ENCODE measurements at regions not wholly inside any gene's neighbourhood (a gene's known extent, or its start where the extent isn't known, plus 50 kb on each side); places are given as distances from the start of the nearest gene placed in this dataset.
"Not testable (repeated sequence)": the region's sequence is repeated elsewhere in the genome, so short reads cannot be mapped to it uniquely, and the experiment has no call there.

GRCh38 chr7:156519070-156519469 lies 121.5 kb upstream of the RNF32 start:
- no peak for DNase-seq (ENCODE audit: extremely low read depth in 1 of 11, low read depth in 9 of 11, low spot score in 4 of 11)

GRCh38 chr7:156518466-156518865 lies 122.1 kb upstream of the RNF32 start:
- no peak for DNase-seq (ENCODE audit: extremely low read depth in 1 of 11, low read depth in 9 of 11, low spot score in 4 of 11)

GRCh38 chr7:156517858-156518257 lies 122.7 kb upstream of the RNF32 start:
- DNase-seq (ENCODE audit: extremely low read depth in 1 of 11, low read depth in 9 of 11, low spot score in 4 of 11): not testable (repeated sequence)

- no peak for DNase-seq (ENCODE audit: extremely low read depth in 1 of 11, low read depth in 9 of 11, low spot score in 4 of 11)
Measured at GRCh38 chr7:156516791-156517378, 123.7 kb upstream of the RNF32 start.

GRCh38 chr7:156515911-156516790 lies 124.4 kb upstream of the RNF32 start:
- peak in 3 of 11 donors; percentile 28 to 39 (median 37) for DNase-seq (ENCODE audit: extremely low read depth in 1 of 11, low read depth in 9 of 11, low spot score in 4 of 11)

GRCh38 chr7:156514851-156515250 lies 125.7 kb upstream of the RNF32 start:
- DNase-seq (ENCODE audit: extremely low read depth in 1 of 11, low read depth in 9 of 11, low spot score in 4 of 11): no peak

- DNase-seq (ENCODE audit: extremely low read depth in 1 of 11, low read depth in 9 of 11, low spot score in 4 of 11): no peak
Measured at GRCh38 chr7:156511426-156511825, 129.1 kb upstream of the RNF32 start.

- no peak for DNase-seq (ENCODE audit: extremely low read depth in 1 of 11, low read depth in 9 of 11, low spot score in 4 of 11)
Measured at GRCh38 chr7:156510966-156511365, 129.6 kb upstream of the RNF32 start.

GRCh38 chr7:156509216-156509615 lies 131.4 kb upstream of the RNF32 start:
- DNase-seq (ENCODE audit: extremely low read depth in 1 of 11, low read depth in 9 of 11, low spot score in 4 of 11): no peak

- no peak for DNase-seq (ENCODE audit: extremely low read depth in 1 of 11, low read depth in 9 of 11, low spot score in 4 of 11)
Measured at GRCh38 chr7:156505876-156506275, 134.7 kb upstream of the RNF32 start.

GRCh38 chr7:156504687-156505545 lies 135.7 kb upstream of the RNF32 start:
- peak in 9 of 11 donors; percentile 44 to 81 (median 57) for DNase-seq (ENCODE audit: extremely low read depth in 1 of 11, low read depth in 9 of 11, low spot score in 4 of 11)

GRCh38 chr7:156504006-156504405 lies 136.6 kb upstream of the RNF32 start:
- DNase-seq (ENCODE audit: extremely low read depth in 1 of 11, low read depth in 9 of 11, low spot score in 4 of 11): no peak

- no peak for DNase-seq (ENCODE audit: extremely low read depth in 1 of 11, low read depth in 9 of 11, low spot score in 4 of 11)
Measured at GRCh38 chr7:156503196-156503595, 137.4 kb upstream of the RNF32 start.

- not testable (repeated sequence) for DNase-seq (ENCODE audit: extremely low read depth in 1 of 11, low read depth in 9 of 11, low spot score in 4 of 11)
Measured at GRCh38 chr7:156501815-156502214, 138.8 kb upstream of the RNF32 start.

- DNase-seq (ENCODE audit: extremely low read depth in 1 of 11, low read depth in 9 of 11, low spot score in 4 of 11): no peak
Measured at GRCh38 chr7:156499247-156499881, 141.2 kb upstream of the RNF32 start.

GRCh38 chr7:156497776-156498509 lies 142.6 kb upstream of the RNF32 start:
- no peak for DNase-seq (ENCODE audit: extremely low read depth in 1 of 11, low read depth in 9 of 11, low spot score in 4 of 11)

- DNase-seq (ENCODE audit: extremely low read depth in 1 of 11, low read depth in 9 of 11, low spot score in 4 of 11): no peak
Measured at GRCh38 chr7:156496865-156497264, 143.7 kb upstream of the RNF32 start.

- DNase-seq (ENCODE audit: extremely low read depth in 1 of 11, low read depth in 9 of 11, low spot score in 4 of 11): peak in 1 of 11 donors; percentile 4
Measured at GRCh38 chr7:156496363-156496769, 144.2 kb upstream of the RNF32 start.

- DNase-seq (ENCODE audit: extremely low read depth in 1 of 11, low read depth in 9 of 11, low spot score in 4 of 11): no peak
Measured at GRCh38 chr7:156494960-156495359, 145.6 kb upstream of the RNF32 start.

Data from renal cortex interstitium (tissue), 11 donors.